OCI-LY7 (cell line): ENCODE measurements at regions not wholly inside any gene's neighbourhood (a gene's known extent, or its start where the extent isn't known, plus 50 kb on each side); places are given as distances from the start of the nearest gene placed in this dataset.

ENCODE experiments used
- BruUV-seq: library from RNA; stranded (reverse); fragments of 400-500 nt; replicated peaks from 2 replicates; lab custom pipeline; 2021; lab: Mats Ljungman, UMichigan
- CTCF ChIA-PET: fragments of 300-600 bp; sonication (Branson Sonifier 250); formaldehyde crosslinking; loops from one replicate; lab custom pipeline; 2022; ENCODE audit warnings: antibody characterized with exemption; ENCODE audit not compliant: unreplicated experiment; lab: Charles Lee
- POLR2A ChIA-PET: fragments of 300-600 bp; sonication (Branson Sonifier 250); formaldehyde crosslinking; loops from one replicate; lab custom pipeline; 2022; ENCODE audit warnings: antibody characterized with exemption; lab: Charles Lee
- DNase-seq: peaks from one replicate; pipeline ENCODE4 v3.0.0-alpha.2; 2015; ENCODE audit warnings: low spot score
- H2AFZ ChIP-seq: fragments of 200-600 bp; sonication (generic), shearing (Covaris generic); 2 replicates; pipeline ENCODE4 v1.6.1; 2014; ENCODE audit warnings: mild to moderate bottlenecking, antibody characterized with exemption, low read length, moderate library complexity
- H3K27ac ChIP-seq: fragments of 200-600 bp; sonication (generic); 2 replicates; pipeline ENCODE4 v1.5.1; 2014; ENCODE audit warnings: mixed run types, low read depth, mild to moderate bottlenecking, moderate library complexity, low read length, inconsistent platforms; ENCODE audit not compliant: poor library complexity, severe bottlenecking
- H3K36me3 ChIP-seq: fragments of 200-600 bp; sonication (generic); 2 replicates; pipeline ENCODE4 v1.6.1; 2014; ENCODE audit warnings: mild to moderate bottlenecking, antibody characterized with exemption, low read length, moderate library complexity, mixed read lengths; ENCODE audit not compliant: insufficient read depth
- H3K4me1 ChIP-seq: fragments of 200-600 bp; sonication (generic); 2 replicates; pipeline ENCODE4 v1.5.1; 2014; ENCODE audit warnings: mild to moderate bottlenecking, low read length; ENCODE audit not compliant: insufficient read depth, poor library complexity, severe bottlenecking
- H3K4me2 ChIP-seq: fragments of 200-600 bp; sonication (generic); 2 replicates; pipeline ENCODE4 v1.6.1; 2014; ENCODE audit warnings: mild to moderate bottlenecking, low read length
- H3K4me3 ChIP-seq: fragments of 200-600 bp; sonication (generic); 2 replicates; pipeline ENCODE4 v1.5.1; 2014; ENCODE audit warnings: mild to moderate bottlenecking, low read depth, low read length; ENCODE audit not compliant: poor library complexity, severe bottlenecking
- H3K79me2 ChIP-seq: fragments of 200-600 bp; sonication (generic); 2 replicates; pipeline ENCODE4 v1.6.1; 2016; ENCODE audit warnings: low read depth, mild to moderate bottlenecking, low read length, moderate library complexity, mixed read lengths; ENCODE audit not compliant: insufficient read depth
- H3K9me2 ChIP-seq: fragments of 200-600 bp; sonication (generic); 2 replicates; pipeline ENCODE4 v1.6.1; 2016; ENCODE audit warnings: mild to moderate bottlenecking, low read length, mixed read lengths; ENCODE audit not compliant: insufficient read depth
- H3K9me3 ChIP-seq: fragments of 200-600 bp; sonication (generic); 2 replicates; pipeline ENCODE4 v1.6.1; 2014; ENCODE audit warnings: mild to moderate bottlenecking, mixed run types, low read length, mixed read lengths
- H4K20me1 ChIP-seq: fragments of 200-600 bp; sonication (generic); 2 replicates; pipeline ENCODE4 v1.6.1; 2014; ENCODE audit warnings: mild to moderate bottlenecking, antibody characterized with exemption, low read length, moderate library complexity, mixed read lengths; ENCODE audit not compliant: insufficient read depth
- CTCF ChIP-seq: fragments of 200-600 bp; sonication (generic); conservative IDR thresholded peaks from 2 replicates; pipeline ENCODE4 v1.5.1; 2014; ENCODE audit warnings: mild to moderate bottlenecking, antibody characterized with exemption, low read length, moderate library complexity, mixed read lengths
- EZH2phosphoT487 ChIP-seq: fragments of 200-600 bp; sonication (generic); IDR thresholded peaks from 2 replicates; pipeline ENCODE4 v1.6.1; 2018; ENCODE audit warnings: low read depth, borderline replicate concordance, mild to moderate bottlenecking, mixed run types, antibody characterized with exemption, low read length, moderate library complexity, mixed read lengths
- intact Hi-C: fragments of 100-400 bp; cut with micrococcal nuclease; formaldehyde crosslinking; loops from one replicate; pipeline ENCODE4 v1.10.0; 2022; ENCODE audit not compliant: unreplicated experiment

GRCh38 chr9:31677877-31678276 is 706.6 kb upstream of the ACO1 start:
- H3K4me2 ChIP-seq: no peak overlapping the region
- POLR2A ChIA-PET: no interaction called here
- DNase-seq: no peak

GRCh38 chr9:31683116-31683515 is 701.3 kb upstream of the ACO1 start:
- Histone ChIP-seq H3K79me2 (no peaks in the 10 kb centered on the region), H3K4me1 (no peaks in the 10 kb centered on the region), H3K27ac (no peak overlapping the region), H3K36me3 (no peaks in the 10 kb centered on the region), H3K9me3 (no peaks in the 10 kb centered on the region), H3K4me3 (no peak overlapping the region), H3K9me2 (no peaks in the 10 kb centered on the region), H3K4me2 (no peak overlapping the region), H2AFZ (no peak overlapping the region), H4K20me1 (no peaks in the 10 kb centered on the region)
- intact Hi-C loops: no loop called here
- CTCF ChIA-PET: no interaction called here
- no peak for TF ChIP-seq CTCF
- no peak for TF ChIP-seq EZH2phosphoT487
- BruUV-seq: no TSS peak
- no peak for DNase-seq
- POLR2A ChIA-PET: no interaction called here

More at GRCh38 chr9:31677877-31678276, 706.6 kb upstream of the ACO1 start:
- Histone ChIP-seq H3K27ac (no peak overlapping the region), H3K36me3 (no peaks in the 10 kb centered on the region), H3K4me3 (no peak overlapping the region), H3K79me2 (no peaks in the 10 kb centered on the region), H3K9me3 (no peaks in the 10 kb centered on the region), H2AFZ (no peak overlapping the region), H4K20me1 (no peaks in the 10 kb centered on the region), H3K9me2 (no peaks in the 10 kb centered on the region), H3K4me1 (no peaks in the 10 kb centered on the region)
- CTCF ChIA-PET: no interaction called here
- BruUV-seq: no TSS peak
- intact Hi-C loops: no loop called here
- TF ChIP-seq EZH2phosphoT487: no peak
- no peak for TF ChIP-seq CTCF

GRCh38 chr9:31697956-31698355 is 686.5 kb upstream of the ACO1 start:
- TF ChIP-seq EZH2phosphoT487: no peak
- no peak for TF ChIP-seq CTCF
- H3K36me3 ChIP-seq: no peaks in the 10 kb centered on the region
- H3K27ac ChIP-seq: no peak overlapping the region
- no peaks in the 10 kb centered on the region for H3K9me2 ChIP-seq
- H3K9me3 ChIP-seq: no peaks in the 10 kb centered on the region
- intact Hi-C loops: no loop called here
- CTCF ChIA-PET: no interaction called here
- no peaks in the 10 kb centered on the region for H3K4me1 ChIP-seq
- no peak overlapping the region for H2AFZ ChIP-seq
- POLR2A ChIA-PET: no interaction called here
- H3K4me2 ChIP-seq: no peak overlapping the region
- DNase-seq: no peak
- no peaks in the 10 kb centered on the region for H4K20me1 ChIP-seq
- BruUV-seq: no TSS peak
- no peak overlapping the region for H3K4me3 ChIP-seq
- no peaks in the 10 kb centered on the region for H3K79me2 ChIP-seq
